Kidney (tissue), 13 donors: ENCODE measurements at regions not wholly inside any gene's neighbourhood (a gene's known extent, or its start where the extent isn't known, plus 50 kb on each side); places are given as distances from the start of the nearest gene placed in this dataset.

Experiments
- DNase-seq, 5 donors: peaks; one replicate each; pipeline ENCODE4 v3.0.0-alpha.2; 2013 to 2020
- FAIRE-seq: peaks from 2 replicates; lab custom pipeline; 2012; peaks lifted over from hg19 to GRCh38; lab: Jason Lieb, UNC
- H3K27ac ChIP-seq, 2 donors: one replicate each; pipeline ENCODE4 v1.7.0; 2013; ENCODE audit warnings: low read depth in 2 of 2, low read length in 2 of 2, inconsistent platforms in 1 of 2
- H3K27me3 ChIP-seq: one replicate; pipeline ENCODE4 v1.7.1; 2013; ENCODE audit warnings: low read length, inconsistent platforms; ENCODE audit not compliant: control insufficient read depth, insufficient read depth
- H3K36me3 ChIP-seq, 3 donors: one replicate each; pipeline versions ENCODE4 v1.7.0 to v1.7.1; 2013; ENCODE audit warnings: low read length in 3 of 3, control low read depth in 1 of 3, inconsistent platforms in 1 of 3; ENCODE audit not compliant: insufficient read depth in 3 of 3, control insufficient read depth in 2 of 3
- H3K4me1 ChIP-seq, 3 donors: one replicate each; pipeline versions ENCODE4 v1.7.0 to v1.7.1; 2013; ENCODE audit warnings: low read length in 3 of 3, inconsistent platforms in 1 of 3, low read depth in 1 of 3; ENCODE audit not compliant: control insufficient read depth in 2 of 3, insufficient read depth in 2 of 3
- H3K4me3 ChIP-seq, 3 donors: one replicate each; pipeline versions ENCODE4 v1.7.0 to v1.8.1; 2013; ENCODE audit warnings: low read length in 3 of 3, control low read depth in 1 of 3, inconsistent platforms in 1 of 3
- H3K9ac ChIP-seq, 3 donors: one replicate each; pipeline versions ENCODE4 v1.7.0 to v1.7.1; 2013; ENCODE audit warnings: low read length in 3 of 3, control low read depth in 1 of 3, inconsistent platforms in 1 of 3
- H3K9me3 ChIP-seq, 3 donors: one replicate each; pipeline versions ENCODE4 v1.7.0 to v1.7.1; 2013; ENCODE audit warnings: low read length in 3 of 3, control low read depth in 1 of 3, inconsistent platforms in 1 of 3; ENCODE audit not compliant: control insufficient read depth in 2 of 3, insufficient read depth in 1 of 3
- CTCF ChIP-seq: IDR thresholded peaks from 3 replicates; pipeline ENCODE4 v1.5.1; 2012; ENCODE audit warnings: mild to moderate bottlenecking, moderate library complexity, borderline replicate concordance; ENCODE audit not compliant: insufficient read depth; ENCODE audit errors: extremely low read depth
- intact Hi-C: fragments of 100-400 bp; cut with DNase I; formaldehyde crosslinking; loops from one replicate; pipeline ENCODE4 v1.11.1; 2022
- donor health status: control.
- donor health status: control.
- donor health status: control.
- donor health status: control.
- donor health status: control.
- donor health status: DM: yes; HTN: yes; CAD: no.
- donor health status: Normal renal cell carcinoma (clear cell type).

GRCh38 chr3:153744889-153745288, 376.3 kb upstream of the ARHGEF26 start:
- no peaks in the 10 kb centered on the region for H3K4me1 ChIP-seq
- H3K36me3 ChIP-seq = no peaks in the 10 kb centered on the region
- no peaks in the 10 kb centered on the region for H3K9me3 ChIP-seq
- FAIRE-seq (no peak), DNase-seq (no peak)
- no peak overlapping the region for H3K9ac ChIP-seq
- no peak overlapping the region for H3K27ac ChIP-seq
- intact Hi-C loops = no loop called here
- no peak overlapping the region for H3K4me3 ChIP-seq
- no peaks in the 10 kb centered on the region for H3K27me3 ChIP-seq
- TF ChIP-seq CTCF = no peak

- FAIRE-seq (no peak), DNase-seq (no peak)
- H3K4me1 ChIP-seq = no peaks in the 10 kb centered on the region
- H3K36me3 ChIP-seq = no peaks in the 10 kb centered on the region
- no peak overlapping the region for H3K9ac ChIP-seq
- no peak overlapping the region for H3K4me3 ChIP-seq
- no peak overlapping the region for H3K27ac ChIP-seq
- intact Hi-C loops = no loop called here
- H3K27me3 ChIP-seq = no peaks in the 10 kb centered on the region
- no peak for TF ChIP-seq CTCF
- no peaks in the 10 kb centered on the region for H3K9me3 ChIP-seq
Observed at GRCh38 chr3:153746211-153746610, 375.0 kb upstream of the ARHGEF26 start.

- H3K4me1 ChIP-seq = no peaks in the 10 kb centered on the region
- intact Hi-C loops = no loop called here
- no peaks in the 10 kb centered on the region for H3K36me3 ChIP-seq
- no peaks in the 10 kb centered on the region for H3K9me3 ChIP-seq
- no peak for TF ChIP-seq CTCF
- DNase-seq (no peak), FAIRE-seq (no peak)
- H3K27ac ChIP-seq = no peak overlapping the region
- no peak overlapping the region for H3K9ac ChIP-seq
- no peak overlapping the region for H3K4me3 ChIP-seq
- no peaks in the 10 kb centered on the region for H3K27me3 ChIP-seq
Observed at GRCh38 chr3:153749070-153749610, 372.1 kb upstream of the ARHGEF26 start.
